A673 (cell line): ENCODE measurements at regions not wholly inside any gene's neighbourhood (a gene's known extent, or its start where the extent isn't known, plus 50 kb on each side); places are given as distances from the start of the nearest gene placed in this dataset.

Experiments used
- BruUV-seq: library from RNA; stranded (reverse); fragments of 400-500 nt; replicated peaks from 2 replicates; lab custom pipeline; 2021; lab: Mats Ljungman, UMichigan
- CTCF ChIA-PET: fragments of 300-600 bp; sonication (Branson Sonifier 250); formaldehyde crosslinking; loops from one replicate; lab custom pipeline; 2022; ENCODE audit warnings: antibody characterized with exemption; lab: Charles Lee
- POLR2A ChIA-PET: fragments of 300-600 bp; sonication (Branson Sonifier 250); formaldehyde crosslinking; loops from one replicate; lab custom pipeline; 2022; ENCODE audit warnings: antibody characterized with exemption; ENCODE audit not compliant: low non-redundant PET; lab: Charles Lee
- DNase-seq: peaks from one replicate; pipeline ENCODE4 v3.0.0-alpha.2; 2015; ENCODE audit warnings: low spot score
- H3K27ac ChIP-seq: fragments of 200-600 bp; sonication (generic); 2 replicates; pipeline ENCODE4 v1.5.1; 2016; ENCODE audit warnings: mixed run types, low read depth, mild to moderate bottlenecking, mixed read lengths, antibody characterized with exemption, low read length; ENCODE audit not compliant: poor library complexity, severe bottlenecking
- H3K27me3 ChIP-seq: fragments of 200-600 bp; sonication (generic); replicated peaks from 2 replicates; pipeline ENCODE4 v1.6.1; 2017; ENCODE audit warnings: mixed run types, low read depth, mild to moderate bottlenecking, mixed read lengths, antibody characterized with exemption, low read length; ENCODE audit not compliant: insufficient read depth, poor library complexity
- H3K36me3 ChIP-seq: fragments of 200-600 bp; sonication (generic); 2 replicates; pipeline ENCODE4 v1.6.1; 2016; ENCODE audit warnings: mixed run types, mild to moderate bottlenecking, mixed read lengths, antibody characterized with exemption, low read length; ENCODE audit not compliant: insufficient read depth, poor library complexity, severe bottlenecking
- H3K4me1 ChIP-seq: fragments of 200-600 bp; sonication (generic); 2 replicates; pipeline ENCODE4 v1.6.1; 2017; ENCODE audit warnings: mixed run types, mild to moderate bottlenecking, mixed read lengths, antibody characterized with exemption, low read length; ENCODE audit not compliant: insufficient read depth, poor library complexity, severe bottlenecking
- H3K4me3 ChIP-seq: fragments of 200-600 bp; sonication (generic); 2 replicates; pipeline ENCODE4 v1.5.1; 2016; ENCODE audit warnings: low read depth, mixed run types, mild to moderate bottlenecking, mixed read lengths, low read length; ENCODE audit not compliant: poor library complexity, severe bottlenecking
- H3K9me3 ChIP-seq: fragments of 200-600 bp; sonication (generic); 2 replicates; pipeline ENCODE4 v1.6.1; 2016; ENCODE audit warnings: mixed run types, low read depth, mild to moderate bottlenecking, mixed read lengths, antibody characterized with exemption, low read length; ENCODE audit not compliant: poor library complexity, severe bottlenecking
- CTCF ChIP-seq: fragments of 300-800, 200-600 bp; sonication (generic); conservative IDR thresholded peaks from 2 replicates; pipeline ENCODE4 v1.5.1; 2017; ENCODE audit warnings: low read depth, mild to moderate bottlenecking, antibody characterized with exemption, low read length, moderate library complexity, mixed read lengths
- EZH2 ChIP-seq: fragments of 200-600 bp; sonication (generic); IDR thresholded peaks from 2 replicates; pipeline ENCODE4 v1.6.1; 2017; ENCODE audit warnings: borderline replicate concordance, low read depth, mild to moderate bottlenecking, mixed read lengths, antibody characterized with exemption, low read length; ENCODE audit not compliant: poor library complexity, severe bottlenecking
- intact Hi-C: fragments of 100-400 bp; cut with micrococcal nuclease; formaldehyde crosslinking; loops from one replicate; pipeline ENCODE4 v1.10.0; 2022; ENCODE audit not compliant: unreplicated experiment

GRCh38 chr7:113764401-113765035, 154.3 kb downstream of the PPP1R3A start:
- ChIA-PET POLR2A (no interaction called here), CTCF (no interaction called here)
- Histone ChIP-seq H3K9me3 (no peaks in the 10 kb centered on the region), H3K36me3 (no peaks in the 10 kb centered on the region), H3K4me3 (no peak overlapping the region), H3K4me1 (no peaks in the 10 kb centered on the region), H3K27me3 (peaks cover 4% of the 10 kb centered on the region), H3K27ac (no peak overlapping the region)
- no peak for DNase-seq
- BruUV-seq = no TSS peak
- intact Hi-C loops = no loop called here
- TF ChIP-seq CTCF = no peak
- TF ChIP-seq EZH2 = no peak

GRCh38 chr7:113763226-113763625, 155.6 kb downstream of the PPP1R3A start:
- Histone ChIP-seq H3K4me3 (no peak overlapping the region), H3K27ac (no peak overlapping the region), H3K4me1 (no peaks in the 10 kb centered on the region), H3K9me3 (no peaks in the 10 kb centered on the region), H3K36me3 (no peaks in the 10 kb centered on the region), H3K27me3 (peaks cover 4% of the 10 kb centered on the region)
- DNase-seq = no peak
- intact Hi-C loops = no loop called here
- BruUV-seq = no TSS peak
- POLR2A ChIA-PET = no interaction called here
- CTCF ChIA-PET = no interaction called here
- TF ChIP-seq EZH2 = no peak
- TF ChIP-seq CTCF = no peak

- Histone ChIP-seq H3K9me3 (no peaks in the 10 kb centered on the region), H3K27me3 (no peaks in the 10 kb centered on the region), H3K4me3 (no peak overlapping the region), H3K36me3 (no peaks in the 10 kb centered on the region), H3K27ac (no peak overlapping the region), H3K4me1 (no peaks in the 10 kb centered on the region)
- no peak for DNase-seq
- no TSS peak for BruUV-seq
- intact Hi-C loops = no loop called here
- POLR2A ChIA-PET = no interaction called here
- no peak for TF ChIP-seq CTCF
- no peak for TF ChIP-seq EZH2
- CTCF ChIA-PET = no interaction called here
Observed at GRCh38 chr7:113756250-113756649, 162.6 kb downstream of the PPP1R3A start.
